ENCODE measurements at regions not wholly inside any gene's neighbourhood (a gene's known extent, or its start where the extent isn't known, plus 50 kb on each side); places are given as distances from the start of the nearest gene placed in this dataset.

DNA sequence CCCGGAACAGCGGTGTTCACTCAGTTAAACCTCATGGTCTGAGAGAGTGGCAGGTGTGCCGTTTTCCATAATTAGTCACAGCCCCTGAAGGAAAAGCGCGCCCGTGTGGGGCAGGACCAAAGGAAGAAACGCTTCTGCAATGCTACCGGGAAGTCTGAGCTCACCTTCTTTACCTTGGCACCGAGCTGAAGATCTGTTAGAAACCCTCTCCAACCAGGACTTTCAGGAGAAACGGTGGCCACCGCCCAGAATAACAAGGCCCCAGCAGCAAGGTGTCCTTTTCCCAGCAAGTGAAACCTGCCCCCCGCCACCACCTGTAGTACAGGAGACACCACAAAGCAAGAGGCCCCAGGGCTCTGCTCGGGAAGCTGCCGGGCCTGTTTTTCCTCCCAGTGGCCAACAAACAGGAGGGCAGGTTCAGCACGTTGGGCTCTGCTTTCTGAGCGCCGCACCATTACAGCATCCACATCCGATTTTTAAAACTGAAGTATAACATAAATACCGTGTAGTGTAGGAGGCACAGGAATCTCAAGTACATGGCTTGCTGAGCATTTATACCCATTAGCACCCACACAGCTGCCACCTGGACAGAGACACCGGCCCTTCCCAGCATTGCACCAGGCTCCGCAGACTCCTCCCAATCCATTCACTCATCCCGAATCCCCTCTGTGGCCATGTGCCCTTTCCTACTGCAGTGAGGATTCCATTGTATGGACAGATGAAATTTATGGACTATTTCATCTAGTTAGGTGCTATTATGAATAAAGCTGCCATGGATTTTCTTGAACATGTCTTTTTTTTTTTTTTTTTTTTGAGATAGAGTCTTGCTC lies 121.8 kb upstream of the RIOK3 start:
- no peak for DNase-seq (ENCODE audit: low spot score)
- in situ Hi-C loops (cut with MboI; ENCODE audit: low sequenced_read_pairs, unreplicated experiment), result no loop called here
- TF ChIP-seq, protein P1, sequence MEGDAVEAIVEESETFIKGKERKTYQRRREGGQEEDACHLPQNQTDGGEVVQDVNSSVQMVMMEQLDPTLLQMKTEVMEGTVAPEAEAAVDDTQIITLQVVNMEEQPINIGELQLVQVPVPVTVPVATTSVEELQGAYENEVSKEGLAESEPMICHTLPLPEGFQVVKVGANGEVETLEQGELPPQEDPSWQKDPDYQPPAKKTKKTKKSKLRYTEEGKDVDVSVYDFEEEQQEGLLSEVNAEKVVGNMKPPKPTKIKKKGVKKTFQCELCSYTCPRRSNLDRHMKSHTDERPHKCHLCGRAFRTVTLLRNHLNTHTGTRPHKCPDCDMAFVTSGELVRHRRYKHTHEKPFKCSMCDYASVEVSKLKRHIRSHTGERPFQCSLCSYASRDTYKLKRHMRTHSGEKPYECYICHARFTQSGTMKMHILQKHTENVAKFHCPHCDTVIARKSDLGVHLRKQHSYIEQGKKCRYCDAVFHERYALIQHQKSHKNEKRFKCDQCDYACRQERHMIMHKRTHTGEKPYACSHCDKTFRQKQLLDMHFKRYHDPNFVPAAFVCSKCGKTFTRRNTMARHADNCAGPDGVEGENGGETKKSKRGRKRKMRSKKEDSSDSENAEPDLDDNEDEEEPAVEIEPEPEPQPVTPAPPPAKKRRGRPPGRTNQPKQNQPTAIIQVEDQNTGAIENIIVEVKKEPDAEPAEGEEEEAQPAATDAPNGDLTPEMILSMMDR (IDR thresholded peaks at IDR 0.05; ENCODE audit: borderline replicate concordance, control extremely low read depth, extremely low read depth, insufficient read depth, missing control alignments), result no peak

GRCh38 chr18:23332356-23332755 lies 120.7 kb upstream of the RIOK3 start:
- in situ Hi-C loops (cut with MboI; ENCODE audit: low sequenced_read_pairs, unreplicated experiment), result no loop called here
- TF ChIP-seq, protein P1 (IDR thresholded peaks at IDR 0.05; ENCODE audit: borderline replicate concordance, control extremely low read depth, extremely low read depth, insufficient read depth, missing control alignments), result no peak

DNA sequence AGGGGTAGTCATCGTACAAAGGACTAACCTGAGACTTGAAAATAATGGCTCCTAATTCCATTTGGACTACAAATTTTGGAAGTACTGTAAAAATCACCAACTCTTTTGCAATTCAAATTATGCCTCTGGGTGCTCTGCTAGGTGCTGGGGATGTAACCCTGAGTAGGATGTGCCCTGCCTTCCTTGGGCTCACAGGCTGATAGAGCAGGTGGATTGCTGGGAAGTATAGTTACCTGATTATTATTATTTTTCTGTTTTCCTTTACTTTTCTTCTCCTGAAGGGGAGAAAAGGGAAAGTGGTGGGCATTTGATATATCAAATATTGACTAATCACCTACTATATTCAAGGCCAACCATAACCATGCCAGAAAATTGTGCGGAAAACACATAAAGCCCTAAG lies 119.3 kb upstream of the RIOK3 start:
- TF ChIP-seq, protein P1 (IDR thresholded peaks at IDR 0.05; ENCODE audit: borderline replicate concordance, control extremely low read depth, extremely low read depth, insufficient read depth, missing control alignments), result no peak
- in situ Hi-C loops (cut with MboI; ENCODE audit: low sequenced_read_pairs, unreplicated experiment), result no loop called here

More at GRCh38 chr18:23332356-23332755, 120.7 kb upstream of the RIOK3 start:
- DNase-seq (ENCODE audit: low spot score), result no peak

DNA sequence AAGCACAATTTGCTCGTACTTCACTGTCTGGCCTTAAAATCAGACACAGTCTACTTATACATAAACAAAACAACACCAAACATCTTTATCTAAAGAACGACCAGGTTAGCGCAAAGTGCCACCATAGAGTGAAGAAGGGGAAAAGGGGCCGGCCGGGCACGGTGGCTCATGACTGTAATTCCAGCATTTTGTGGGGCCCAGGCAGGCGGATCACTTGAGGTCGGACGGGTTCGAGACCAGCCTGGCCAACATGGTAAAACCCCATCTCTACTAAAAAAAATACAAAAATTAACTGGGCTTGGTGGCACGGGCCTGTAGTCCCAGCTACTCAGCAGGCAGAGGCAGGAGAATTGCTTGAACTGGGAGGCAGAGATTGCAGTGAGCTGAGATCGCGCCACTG lies 118.5 kb upstream of the RIOK3 start:
- DNase-seq (ENCODE audit: low spot score), result no peak
- TF ChIP-seq, protein P1 (IDR thresholded peaks at IDR 0.05; ENCODE audit: borderline replicate concordance, control extremely low read depth, extremely low read depth, insufficient read depth, missing control alignments), result no peak
- in situ Hi-C loops (cut with MboI; ENCODE audit: low sequenced_read_pairs, unreplicated experiment), result no loop called here

More for the DNA sequence above, 119.3 kb upstream of the RIOK3 start:
- DNase-seq (ENCODE audit: low spot score), result no peak

GRCh38 chr18:23336101-23336500 lies 117.0 kb upstream of the RIOK3 start:
- TF ChIP-seq, protein P1 (IDR thresholded peaks at IDR 0.05; ENCODE audit: borderline replicate concordance, control extremely low read depth, extremely low read depth, insufficient read depth, missing control alignments), result no peak
- in situ Hi-C loops (cut with MboI; ENCODE audit: low sequenced_read_pairs, unreplicated experiment), result no loop called here
- DNase-seq (ENCODE audit: low spot score), result no peak

- no peak for DNase-seq (ENCODE audit: low spot score)
These were observed 115.3 kb upstream of the RIOK3 start for GRCh38 chr18:23337599-23338444.

More at GRCh38 chr18:23337599-23338444, 115.3 kb upstream of the RIOK3 start:
- in situ Hi-C loops (cut with MboI; ENCODE audit: low sequenced_read_pairs, unreplicated experiment), result no loop called here
- TF ChIP-seq, protein P1 (IDR thresholded peaks at IDR 0.05; ENCODE audit: borderline replicate concordance, control extremely low read depth, extremely low read depth, insufficient read depth, missing control alignments), result no peak
